Right kidney (tissue), 1 donor: ENCODE measurements at regions not wholly inside any gene's neighbourhood (a gene's known extent, or its start where the extent isn't known, plus 50 kb on each side); places are given as distances from the start of the nearest gene placed in this dataset.

ENCODE experiments used
- DNase-seq: peaks from one replicate; pipeline ENCODE4 v3.0.0-alpha.2; 2016

GRCh38 chr2:209371407-209371806 lies 52.4 kb upstream of the MAP2 start:
- DNase-seq, result no peak
